Lung (tissue), 11 donors: ENCODE measurements at regions not wholly inside any gene's neighbourhood (a gene's known extent, or its start where the extent isn't known, plus 50 kb on each side); places are given as distances from the start of the nearest gene placed in this dataset.

Source experiments
- ATAC-seq: fragments of 200-7000 bp; cut with Tn5 transposase; one replicate; pipeline ENCODE4 v1.9.1; 2020; ENCODE audit warnings: moderate number of reproducible peaks; ENCODE audit not compliant: insufficient read depth, low FRiP score
- DNase-seq, 3 donors: peaks; one replicate each; pipeline ENCODE4 v3.0.0-alpha.2; 2013 to 2017
- H3K27ac ChIP-seq, 2 donors: one replicate each; pipeline ENCODE4 v1.5.1; 2013; ENCODE audit warnings: mild to moderate bottlenecking in 2 of 2, moderate library complexity in 2 of 2, control low read depth in 1 of 2, inconsistent platforms in 1 of 2, low read depth in 1 of 2, low read length in 1 of 2
- H3K27me3 ChIP-seq, 3 donors: one replicate each; pipeline ENCODE4 v1.5.1; 2013; ENCODE audit warnings: low read length in 2 of 3; ENCODE audit not compliant: control insufficient read depth in 3 of 3, insufficient read depth in 3 of 3
- H3K36me3 ChIP-seq, 4 donors: one replicate each; pipeline ENCODE4 v1.5.1; 2013; ENCODE audit warnings: low read length in 4 of 4, mild to moderate bottlenecking in 1 of 4, moderate library complexity in 1 of 4; ENCODE audit not compliant: control insufficient read depth in 4 of 4, insufficient read depth in 4 of 4
- H3K4me1 ChIP-seq, 5 donors: one replicate each; pipeline ENCODE4 v1.5.1; 2013; ENCODE audit warnings: low read length in 5 of 5, mild to moderate bottlenecking in 2 of 5, moderate library complexity in 1 of 5; ENCODE audit not compliant: control insufficient read depth in 5 of 5, insufficient read depth in 5 of 5
- H3K4me3 ChIP-seq: one replicate; pipeline ENCODE4 v1.5.1; 2013; ENCODE audit warnings: mild to moderate bottlenecking, control low read depth, moderate library complexity
- H3K9ac ChIP-seq, 2 donors: one replicate each; pipeline ENCODE4 v1.5.1; 2013; ENCODE audit warnings: low read length in 2 of 2, control low read depth in 1 of 2; ENCODE audit not compliant: insufficient read depth in 1 of 2
- H3K9me3 ChIP-seq, 4 donors: one replicate each; pipeline ENCODE4 v1.5.1; 2013; ENCODE audit warnings: low read length in 3 of 4, mild to moderate bottlenecking in 1 of 4, moderate library complexity in 1 of 4; ENCODE audit not compliant: control insufficient read depth in 4 of 4, insufficient read depth in 3 of 4
- CTCF ChIP-seq: IDR thresholded peaks from 2 replicates; pipeline ENCODE4 v1.5.1; 2012; ENCODE audit warnings: mild to moderate bottlenecking; ENCODE audit errors: control extremely low read depth, extremely low read depth
- WGBS, 2 donors: extraction: QIAGEN DNeasy Blood & Tissue Kit; methylation state at CpG; one replicate each; pipeline ENCODE4 v1.1.7; 2013; 5-methylcytosine and 5-hydroxymethylcytosine counted together
- donor health status: control.
- donor health status: control.
- donor health status: Bipolar disorder and iron deficiency.
- donor health status: healthy.
- donor health status: DM: yes; HTN: yes; CAD: no.

- ATAC-seq (no peak), DNase-seq (no peak)
- H3K36me3 ChIP-seq: no peaks in the 10 kb centered on the region
- 83 to 85% methylated on average over 33 of the region's 33 CpGs for WGBS, 2 donors
- no peak overlapping the region for H3K27ac ChIP-seq
- no peaks in the 10 kb centered on the region for H3K9me3 ChIP-seq
- no peaks in the 10 kb centered on the region for H3K27me3 ChIP-seq
- H3K4me1 ChIP-seq: peaks cover 0 to 44% (median 10%) of the 10 kb centered on the region in 5 donors
- TF ChIP-seq CTCF: no peak
- no peak overlapping the region for H3K4me3 ChIP-seq
- no peak overlapping the region for H3K9ac ChIP-seq
Observed at GRCh38 chr9:136595245-136596153, 49.7 kb upstream of the NOTCH1 start.
